GM23338 (cell line): ENCODE measurements at regions not wholly inside any gene's neighbourhood (a gene's known extent, or its start where the extent isn't known, plus 50 kb on each side); places are given as distances from the start of the nearest gene placed in this dataset.

Experiments used
- ATAC-seq: fragments of 200-7000 bp; cut with Tn5 transposase; 3 replicates; pipeline ENCODE4 v1.9.1; 2020
- DNase-seq: peaks from one replicate; pipeline ENCODE4 v3.0.0-alpha.2; 2015; ENCODE audit warnings: low spot score
- H2AFZ ChIP-seq: fragments of 200-600 bp; sonication (generic); 2 replicates; pipeline ENCODE4 v1.8.0; 2016; ENCODE audit warnings: antibody characterized with exemption, mild to moderate bottlenecking, moderate library complexity
- H3F3A ChIP-seq: fragments of 200-600 bp; sonication (generic); replicated peaks from 2 replicates; pipeline ENCODE4 v1.8.0; 2017; ENCODE audit warnings: antibody characterized with exemption, mixed run types, low read depth
- H3K27ac ChIP-seq: fragments of 200-600 bp; sonication (generic); 2 replicates; pipeline ENCODE4 v1.6.1; 2016; ENCODE audit warnings: low read depth
- H3K27me3 ChIP-seq: fragments of 200-600 bp; sonication (generic); 2 replicates; pipeline ENCODE4 v1.8.0; 2016; ENCODE audit warnings: mild to moderate bottlenecking, mixed run types, moderate library complexity; ENCODE audit not compliant: insufficient read depth
- H3K36me3 ChIP-seq: fragments of 200-600 bp; sonication (generic); 2 replicates; pipeline ENCODE4 v1.8.0; 2016; ENCODE audit warnings: mild to moderate bottlenecking; ENCODE audit not compliant: insufficient read depth
- H3K4me1 ChIP-seq: fragments of 200-600 bp; sonication (generic); 2 replicates; pipeline ENCODE4 v1.8.0; 2016; ENCODE audit warnings: mild to moderate bottlenecking, moderate library complexity; ENCODE audit not compliant: insufficient read depth
- H3K4me2 ChIP-seq: fragments of 200-600 bp; sonication (generic); 2 replicates; pipeline ENCODE4 v1.7.1; 2017; ENCODE audit warnings: mixed run types
- H3K4me3 ChIP-seq: fragments of 200-600 bp; sonication (generic); 2 replicates; pipeline ENCODE4 v1.6.1; 2016; ENCODE audit warnings: mixed run types
- H3K79me2 ChIP-seq: fragments of 200-600 bp; sonication (generic); replicated peaks from 2 replicates; pipeline ENCODE4 v1.8.0; 2017; ENCODE audit warnings: mild to moderate bottlenecking; ENCODE audit not compliant: insufficient read depth
- H3K9me2 ChIP-seq: fragments of 200-600 bp; sonication (generic); 2 replicates; pipeline ENCODE4 v1.8.0; 2017; ENCODE audit not compliant: insufficient read depth
- H4K20me1 ChIP-seq: fragments of 200-600 bp; sonication (generic); replicated peaks from 2 replicates; pipeline ENCODE4 v1.8.0; 2017; ENCODE audit warnings: mild to moderate bottlenecking; ENCODE audit not compliant: insufficient read depth
- H3K27ac Mint-ChIP-seq: 2 replicates; pipeline ENCODE4 v1.8.0; 2020; ENCODE audit warnings: inconsistent platforms, mild to moderate bottlenecking, moderate library complexity, mixed read lengths
- H3K27me3 Mint-ChIP-seq: 3 replicates; pipeline ENCODE4 v1.8.0; 2022; ENCODE audit warnings: low read depth, mild to moderate bottlenecking, moderate library complexity, mixed read lengths, inconsistent platforms; ENCODE audit not compliant: insufficient read depth, poor library complexity
- H3K36me3 Mint-ChIP-seq: 3 replicates; pipeline ENCODE4 v1.8.0; 2021; ENCODE audit warnings: low read depth, mild to moderate bottlenecking, inconsistent platforms, moderate library complexity, mixed read lengths
- H3K4me1 Mint-ChIP-seq: 3 replicates; pipeline ENCODE4 v1.8.0; 2020; ENCODE audit warnings: mild to moderate bottlenecking, inconsistent platforms, mixed read lengths
- H3K4me3 Mint-ChIP-seq: 3 replicates; pipeline ENCODE4 v1.8.0; 2021; ENCODE audit warnings: moderate library complexity, mild to moderate bottlenecking, inconsistent platforms, mixed read lengths
- H3K9me3 Mint-ChIP-seq: 3 replicates; pipeline ENCODE4 v1.8.0; 2020; ENCODE audit warnings: moderate library complexity, mild to moderate bottlenecking, inconsistent platforms, mixed read lengths
- CREB1 ChIP-seq: fragments of 250-450 bp; sonication (Bioruptor Pico); IDR thresholded peaks from 2 replicates; pipeline ENCODE4 v1.5.0; 2020; ENCODE audit warnings: low read depth, mild to moderate bottlenecking, moderate library complexity
- ETS1 ChIP-seq: IDR thresholded peaks from 2 replicates; pipeline ENCODE4 v1.6.1; 2016; ENCODE audit warnings: antibody characterized with exemption
- EZH2 ChIP-seq: fragments of 200-600 bp; sonication (generic); IDR thresholded peaks from one replicate; pipeline ENCODE4 v1.8.0; 2017; ENCODE audit warnings: antibody characterized with exemption, mild to moderate bottlenecking, low read depth; ENCODE audit not compliant: unreplicated experiment
- EZH2phosphoT487 ChIP-seq: fragments of 200-600 bp; sonication (generic); IDR thresholded peaks from one replicate; pipeline ENCODE4 v1.8.1; 2018; ENCODE audit warnings: antibody characterized with exemption; ENCODE audit not compliant: unreplicated experiment
- JUNB ChIP-seq: IDR thresholded peaks from one replicate; pipeline ENCODE4 v1.6.1; 2016; ENCODE audit warnings: antibody characterized with exemption; ENCODE audit not compliant: unreplicated experiment
- NANOG ChIP-seq: IDR thresholded peaks from 2 replicates; pipeline ENCODE4 v1.6.1; 2016; ENCODE audit warnings: antibody characterized with exemption, borderline replicate concordance
- POLR2AphosphoS5 ChIP-seq: IDR thresholded peaks from 2 replicates; pipeline ENCODE4 v1.6.1; 2016; ENCODE audit warnings: antibody characterized with exemption, low read depth
- STAT1 ChIP-seq: IDR thresholded peaks from one replicate; pipeline ENCODE4 v1.6.1; 2016; ENCODE audit warnings: antibody characterized with exemption; ENCODE audit not compliant: unreplicated experiment
- ZNF114 ChIP-seq: fragments of 250-450 bp; sonication (Bioruptor Pico); IDR thresholded peaks from 2 replicates; pipeline ENCODE4 v1.5.0; 2020; ENCODE audit warnings: mild to moderate bottlenecking, moderate library complexity
- ZNF331 ChIP-seq: fragments of 250-450 bp; sonication (Bioruptor Pico); IDR thresholded peaks from 2 replicates; pipeline ENCODE4 v1.5.0; 2020; ENCODE audit warnings: low read depth, mild to moderate bottlenecking, moderate library complexity
- TF ChIP-seq, protein P1 (sequence below): fragments of 250-450 bp; sonication (Bioruptor Pico); IDR thresholded peaks from 2 replicates; pipeline ENCODE4 v1.5.0; 2020; ENCODE audit warnings: mild to moderate bottlenecking, moderate library complexity
- TF ChIP-seq, protein P2 (sequence below), 2 experiments: fragments of 200-600 bp in 1 of 2; sonication (generic) in 1 of 2; conservative IDR thresholded peaks; 2 replicates each; pipeline versions ENCODE4 v1.5.1 to v1.6.1; 2016 to 2017; ENCODE audit warnings: antibody characterized with exemption in 2 of 2, low read depth in 2 of 2, mild to moderate bottlenecking in 2 of 2, moderate library complexity in 1 of 2
- TF ChIP-seq, protein P3 (sequence below): IDR thresholded peaks from one replicate; pipeline ENCODE4 v1.6.1; 2018; ENCODE audit warnings: antibody characterized with exemption; ENCODE audit not compliant: unreplicated experiment

- H3K4me2 ChIP-seq = no peak overlapping the region
- no peak overlapping the region for H3K4me3 Mint-ChIP-seq
- no peak for DNase-seq
- no peak overlapping the region for H3K27ac ChIP-seq
- no peaks in the 10 kb centered on the region for H3F3A ChIP-seq
- peaks cover 17% of the 10 kb centered on the region for H3K4me1 ChIP-seq
- H3K4me1 Mint-ChIP-seq = peaks cover 24% of the 10 kb centered on the region
- H3K9me2 ChIP-seq = peaks cover 4% of the 10 kb centered on the region; the same call in 1 of the 2 replicates
- no peaks in the 10 kb centered on the region for H3K79me2 ChIP-seq
- no peak for ATAC-seq
- peaks cover 42% of the 10 kb centered on the region for H3K9me3 Mint-ChIP-seq
- H3K27ac Mint-ChIP-seq = no peak overlapping the region
- no peaks in the 10 kb centered on the region for H3K36me3 ChIP-seq
- no peak overlapping the region for H3K4me3 ChIP-seq
- no peak overlapping the region for H2AFZ ChIP-seq
- no peaks in the 10 kb centered on the region for H3K27me3 ChIP-seq
- no peaks in the 10 kb centered on the region for H4K20me1 ChIP-seq
- H3K27me3 Mint-ChIP-seq = peaks cover 2% of the 10 kb centered on the region
- H3K36me3 Mint-ChIP-seq = peaks cover 27% of the 10 kb centered on the region
- TF ChIP-seq STAT1 (no peak), CREB1 (CRISPR knock-in tag) (no peak), ZNF331 (CRISPR knock-in tag) (no peak), NANOG (no peak), JUNB (no peak), EZH2 (no peak), POLR2AphosphoS5 (no peak), EZH2phosphoT487 (no peak), ETS1 (no peak), ZNF114 (CRISPR knock-in tag) (no peak)
- TF ChIP-seq, protein P1, sequence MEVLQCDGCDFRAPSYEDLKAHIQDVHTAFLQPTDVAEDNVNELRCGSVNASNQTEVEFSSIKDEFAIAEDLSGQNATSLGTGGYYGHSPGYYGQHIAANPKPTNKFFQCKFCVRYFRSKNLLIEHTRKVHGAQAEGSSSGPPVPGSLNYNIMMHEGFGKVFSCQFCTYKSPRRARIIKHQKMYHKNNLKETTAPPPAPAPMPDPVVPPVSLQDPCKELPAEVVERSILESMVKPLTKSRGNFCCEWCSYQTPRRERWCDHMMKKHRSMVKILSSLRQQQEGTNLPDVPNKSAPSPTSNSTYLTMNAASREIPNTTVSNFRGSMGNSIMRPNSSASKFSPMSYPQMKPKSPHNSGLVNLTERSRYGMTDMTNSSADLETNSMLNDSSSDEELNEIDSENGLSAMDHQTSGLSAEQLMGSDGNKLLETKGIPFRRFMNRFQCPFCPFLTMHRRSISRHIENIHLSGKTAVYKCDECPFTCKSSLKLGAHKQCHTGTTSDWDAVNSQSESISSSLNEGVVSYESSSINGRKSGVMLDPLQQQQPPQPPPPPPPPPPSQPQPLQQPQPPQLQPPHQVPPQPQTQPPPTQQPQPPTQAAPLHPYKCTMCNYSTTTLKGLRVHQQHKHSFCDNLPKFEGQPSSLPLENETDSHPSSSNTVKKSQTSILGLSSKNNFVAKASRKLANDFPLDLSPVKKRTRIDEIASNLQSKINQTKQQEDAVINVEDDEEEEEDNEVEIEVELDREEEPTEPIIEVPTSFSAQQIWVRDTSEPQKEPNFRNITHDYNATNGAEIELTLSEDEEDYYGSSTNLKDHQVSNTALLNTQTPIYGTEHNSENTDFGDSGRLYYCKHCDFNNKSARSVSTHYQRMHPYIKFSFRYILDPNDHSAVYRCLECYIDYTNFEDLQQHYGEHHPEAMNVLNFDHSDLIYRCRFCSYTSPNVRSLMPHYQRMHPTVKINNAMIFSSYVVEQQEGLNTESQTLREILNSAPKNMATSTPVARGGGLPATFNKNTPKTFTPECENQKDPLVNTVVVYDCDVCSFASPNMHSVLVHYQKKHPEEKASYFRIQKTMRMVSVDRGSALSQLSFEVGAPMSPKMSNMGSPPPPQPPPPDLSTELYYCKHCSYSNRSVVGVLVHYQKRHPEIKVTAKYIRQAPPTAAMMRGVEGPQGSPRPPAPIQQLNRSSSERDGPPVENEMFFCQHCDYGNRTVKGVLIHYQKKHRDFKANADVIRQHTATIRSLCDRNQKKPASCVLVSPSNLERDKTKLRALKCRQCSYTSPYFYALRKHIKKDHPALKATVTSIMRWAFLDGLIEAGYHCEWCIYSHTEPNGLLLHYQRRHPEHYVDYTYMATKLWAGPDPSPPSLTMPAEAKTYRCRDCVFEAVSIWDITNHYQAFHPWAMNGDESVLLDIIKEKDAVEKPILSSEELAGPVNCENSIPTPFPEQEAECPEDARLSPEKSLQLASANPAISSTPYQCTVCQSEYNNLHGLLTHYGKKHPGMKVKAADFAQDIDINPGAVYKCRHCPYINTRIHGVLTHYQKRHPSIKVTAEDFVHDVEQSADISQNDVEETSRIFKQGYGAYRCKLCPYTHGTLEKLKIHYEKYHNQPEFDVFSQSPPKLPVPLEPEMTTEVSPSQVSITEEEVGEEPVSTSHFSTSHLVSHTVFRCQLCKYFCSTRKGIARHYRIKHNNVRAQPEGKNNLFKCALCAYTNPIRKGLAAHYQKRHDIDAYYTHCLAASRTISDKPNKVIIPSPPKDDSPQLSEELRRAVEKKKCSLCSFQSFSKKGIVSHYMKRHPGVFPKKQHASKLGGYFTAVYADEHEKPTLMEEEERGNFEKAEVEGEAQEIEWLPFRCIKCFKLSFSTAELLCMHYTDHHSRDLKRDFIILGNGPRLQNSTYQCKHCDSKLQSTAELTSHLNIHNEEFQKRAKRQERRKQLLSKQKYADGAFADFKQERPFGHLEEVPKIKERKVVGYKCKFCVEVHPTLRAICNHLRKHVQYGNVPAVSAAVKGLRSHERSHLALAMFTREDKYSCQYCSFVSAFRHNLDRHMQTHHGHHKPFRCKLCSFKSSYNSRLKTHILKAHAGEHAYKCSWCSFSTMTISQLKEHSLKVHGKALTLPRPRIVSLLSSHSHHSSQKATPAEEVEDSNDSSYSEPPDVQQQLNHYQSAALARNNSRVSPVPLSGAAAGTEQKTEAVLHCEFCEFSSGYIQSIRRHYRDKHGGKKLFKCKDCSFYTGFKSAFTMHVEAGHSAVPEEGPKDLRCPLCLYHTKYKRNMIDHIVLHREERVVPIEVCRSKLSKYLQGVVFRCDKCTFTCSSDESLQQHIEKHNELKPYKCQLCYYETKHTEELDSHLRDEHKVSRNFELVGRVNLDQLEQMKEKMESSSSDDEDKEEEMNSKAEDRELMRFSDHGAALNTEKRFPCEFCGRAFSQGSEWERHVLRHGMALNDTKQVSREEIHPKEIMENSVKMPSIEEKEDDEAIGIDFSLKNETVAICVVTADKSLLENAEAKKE (CRISPR knock-in tag) = no peak
- TF ChIP-seq, protein P2, sequence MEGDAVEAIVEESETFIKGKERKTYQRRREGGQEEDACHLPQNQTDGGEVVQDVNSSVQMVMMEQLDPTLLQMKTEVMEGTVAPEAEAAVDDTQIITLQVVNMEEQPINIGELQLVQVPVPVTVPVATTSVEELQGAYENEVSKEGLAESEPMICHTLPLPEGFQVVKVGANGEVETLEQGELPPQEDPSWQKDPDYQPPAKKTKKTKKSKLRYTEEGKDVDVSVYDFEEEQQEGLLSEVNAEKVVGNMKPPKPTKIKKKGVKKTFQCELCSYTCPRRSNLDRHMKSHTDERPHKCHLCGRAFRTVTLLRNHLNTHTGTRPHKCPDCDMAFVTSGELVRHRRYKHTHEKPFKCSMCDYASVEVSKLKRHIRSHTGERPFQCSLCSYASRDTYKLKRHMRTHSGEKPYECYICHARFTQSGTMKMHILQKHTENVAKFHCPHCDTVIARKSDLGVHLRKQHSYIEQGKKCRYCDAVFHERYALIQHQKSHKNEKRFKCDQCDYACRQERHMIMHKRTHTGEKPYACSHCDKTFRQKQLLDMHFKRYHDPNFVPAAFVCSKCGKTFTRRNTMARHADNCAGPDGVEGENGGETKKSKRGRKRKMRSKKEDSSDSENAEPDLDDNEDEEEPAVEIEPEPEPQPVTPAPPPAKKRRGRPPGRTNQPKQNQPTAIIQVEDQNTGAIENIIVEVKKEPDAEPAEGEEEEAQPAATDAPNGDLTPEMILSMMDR (conservative IDR thresholded peaks at IDR 0.05; ENCODE audit: low read depth in 2 of 2) = no peak
- TF ChIP-seq, protein P3, sequence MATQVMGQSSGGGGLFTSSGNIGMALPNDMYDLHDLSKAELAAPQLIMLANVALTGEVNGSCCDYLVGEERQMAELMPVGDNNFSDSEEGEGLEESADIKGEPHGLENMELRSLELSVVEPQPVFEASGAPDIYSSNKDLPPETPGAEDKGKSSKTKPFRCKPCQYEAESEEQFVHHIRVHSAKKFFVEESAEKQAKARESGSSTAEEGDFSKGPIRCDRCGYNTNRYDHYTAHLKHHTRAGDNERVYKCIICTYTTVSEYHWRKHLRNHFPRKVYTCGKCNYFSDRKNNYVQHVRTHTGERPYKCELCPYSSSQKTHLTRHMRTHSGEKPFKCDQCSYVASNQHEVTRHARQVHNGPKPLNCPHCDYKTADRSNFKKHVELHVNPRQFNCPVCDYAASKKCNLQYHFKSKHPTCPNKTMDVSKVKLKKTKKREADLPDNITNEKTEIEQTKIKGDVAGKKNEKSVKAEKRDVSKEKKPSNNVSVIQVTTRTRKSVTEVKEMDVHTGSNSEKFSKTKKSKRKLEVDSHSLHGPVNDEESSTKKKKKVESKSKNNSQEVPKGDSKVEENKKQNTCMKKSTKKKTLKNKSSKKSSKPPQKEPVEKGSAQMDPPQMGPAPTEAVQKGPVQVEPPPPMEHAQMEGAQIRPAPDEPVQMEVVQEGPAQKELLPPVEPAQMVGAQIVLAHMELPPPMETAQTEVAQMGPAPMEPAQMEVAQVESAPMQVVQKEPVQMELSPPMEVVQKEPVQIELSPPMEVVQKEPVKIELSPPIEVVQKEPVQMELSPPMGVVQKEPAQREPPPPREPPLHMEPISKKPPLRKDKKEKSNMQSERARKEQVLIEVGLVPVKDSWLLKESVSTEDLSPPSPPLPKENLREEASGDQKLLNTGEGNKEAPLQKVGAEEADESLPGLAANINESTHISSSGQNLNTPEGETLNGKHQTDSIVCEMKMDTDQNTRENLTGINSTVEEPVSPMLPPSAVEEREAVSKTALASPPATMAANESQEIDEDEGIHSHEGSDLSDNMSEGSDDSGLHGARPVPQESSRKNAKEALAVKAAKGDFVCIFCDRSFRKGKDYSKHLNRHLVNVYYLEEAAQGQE = no peak
These were observed 222.5 kb upstream of the COPS8 start for GRCh38 chr2:236862961-236863728.
